A673 (cell line): ENCODE measurements at regions not wholly inside any gene's neighbourhood (a gene's known extent, or its start where the extent isn't known, plus 50 kb on each side); places are given as distances from the start of the nearest gene placed in this dataset.
"Not testable (repeated sequence)": the region's sequence is repeated elsewhere in the genome, so short reads cannot be mapped to it uniquely, and the experiment has no call there.

Experiments
- BruUV-seq: library from RNA; stranded (reverse); fragments of 400-500 nt; replicated peaks from 2 replicates; lab custom pipeline; 2021; lab: Mats Ljungman, UMichigan
- CTCF ChIA-PET: fragments of 300-600 bp; sonication (Branson Sonifier 250); formaldehyde crosslinking; loops from one replicate; lab custom pipeline; 2022; ENCODE audit warnings: antibody characterized with exemption; lab: Charles Lee
- POLR2A ChIA-PET: fragments of 300-600 bp; sonication (Branson Sonifier 250); formaldehyde crosslinking; loops from one replicate; lab custom pipeline; 2022; ENCODE audit warnings: antibody characterized with exemption; ENCODE audit not compliant: low non-redundant PET; lab: Charles Lee
- DNase-seq: peaks from one replicate; pipeline ENCODE4 v3.0.0-alpha.2; 2015; ENCODE audit warnings: low spot score
- H3K27ac ChIP-seq: fragments of 200-600 bp; sonication (generic); 2 replicates; pipeline ENCODE4 v1.5.1; 2016; ENCODE audit warnings: mixed run types, low read depth, mild to moderate bottlenecking, mixed read lengths, antibody characterized with exemption, low read length; ENCODE audit not compliant: poor library complexity, severe bottlenecking
- H3K27me3 ChIP-seq: fragments of 200-600 bp; sonication (generic); replicated peaks from 2 replicates; pipeline ENCODE4 v1.6.1; 2017; ENCODE audit warnings: mixed run types, low read depth, mild to moderate bottlenecking, mixed read lengths, antibody characterized with exemption, low read length; ENCODE audit not compliant: insufficient read depth, poor library complexity
- H3K36me3 ChIP-seq: fragments of 200-600 bp; sonication (generic); 2 replicates; pipeline ENCODE4 v1.6.1; 2016; ENCODE audit warnings: mixed run types, mild to moderate bottlenecking, mixed read lengths, antibody characterized with exemption, low read length; ENCODE audit not compliant: insufficient read depth, poor library complexity, severe bottlenecking
- H3K4me1 ChIP-seq: fragments of 200-600 bp; sonication (generic); 2 replicates; pipeline ENCODE4 v1.6.1; 2017; ENCODE audit warnings: mixed run types, mild to moderate bottlenecking, mixed read lengths, antibody characterized with exemption, low read length; ENCODE audit not compliant: insufficient read depth, poor library complexity, severe bottlenecking
- H3K4me3 ChIP-seq: fragments of 200-600 bp; sonication (generic); 2 replicates; pipeline ENCODE4 v1.5.1; 2016; ENCODE audit warnings: low read depth, mixed run types, mild to moderate bottlenecking, mixed read lengths, low read length; ENCODE audit not compliant: poor library complexity, severe bottlenecking
- H3K9me3 ChIP-seq: fragments of 200-600 bp; sonication (generic); 2 replicates; pipeline ENCODE4 v1.6.1; 2016; ENCODE audit warnings: mixed run types, low read depth, mild to moderate bottlenecking, mixed read lengths, antibody characterized with exemption, low read length; ENCODE audit not compliant: poor library complexity, severe bottlenecking
- EZH2 ChIP-seq: fragments of 200-600 bp; sonication (generic); IDR thresholded peaks from 2 replicates; pipeline ENCODE4 v1.6.1; 2017; ENCODE audit warnings: borderline replicate concordance, low read depth, mild to moderate bottlenecking, mixed read lengths, antibody characterized with exemption, low read length; ENCODE audit not compliant: poor library complexity, severe bottlenecking
- intact Hi-C: fragments of 100-400 bp; cut with micrococcal nuclease; formaldehyde crosslinking; loops from one replicate; pipeline ENCODE4 v1.10.0; 2022; ENCODE audit not compliant: unreplicated experiment
- TF ChIP-seq, protein P1 (sequence below): fragments of 300-800, 200-600 bp; sonication (generic); conservative IDR thresholded peaks from 2 replicates; pipeline ENCODE4 v1.5.1; 2017; ENCODE audit warnings: low read depth, mild to moderate bottlenecking, antibody characterized with exemption, low read length, moderate library complexity, mixed read lengths

DNA sequence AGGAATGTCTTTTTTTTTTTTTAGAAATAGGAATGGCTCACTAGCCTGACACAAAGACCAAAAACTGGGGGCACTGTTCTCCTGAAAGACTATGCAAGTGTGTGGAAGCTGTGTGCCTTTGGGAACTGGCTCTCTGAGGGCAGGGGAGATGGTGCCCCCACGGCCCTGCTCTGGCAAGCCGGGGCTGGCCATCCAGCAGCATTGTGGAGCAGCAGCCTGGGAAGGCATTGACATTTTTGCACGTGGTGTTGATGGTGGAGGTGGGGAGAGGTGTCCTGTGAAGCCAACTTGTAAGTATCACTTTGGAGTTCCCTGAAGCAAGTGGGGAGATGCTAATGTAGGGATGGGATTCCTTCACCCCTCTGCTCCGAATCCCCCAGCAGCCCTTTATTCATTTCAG is 460.1 kb downstream of the RPS6KC1 start:
- intact Hi-C loops = no loop called here
- POLR2A ChIA-PET = no interaction called here
- no TSS peak for BruUV-seq
- no peaks in the 10 kb centered on the region for H3K36me3 ChIP-seq
- H3K27ac ChIP-seq = no peak overlapping the region
- H3K27me3 ChIP-seq = peaks cover 31% of the 10 kb centered on the region
- CTCF ChIA-PET = no interaction called here
- no peaks in the 10 kb centered on the region for H3K9me3 ChIP-seq
- H3K4me3 ChIP-seq = no peak overlapping the region
- TF ChIP-seq, protein P1, sequence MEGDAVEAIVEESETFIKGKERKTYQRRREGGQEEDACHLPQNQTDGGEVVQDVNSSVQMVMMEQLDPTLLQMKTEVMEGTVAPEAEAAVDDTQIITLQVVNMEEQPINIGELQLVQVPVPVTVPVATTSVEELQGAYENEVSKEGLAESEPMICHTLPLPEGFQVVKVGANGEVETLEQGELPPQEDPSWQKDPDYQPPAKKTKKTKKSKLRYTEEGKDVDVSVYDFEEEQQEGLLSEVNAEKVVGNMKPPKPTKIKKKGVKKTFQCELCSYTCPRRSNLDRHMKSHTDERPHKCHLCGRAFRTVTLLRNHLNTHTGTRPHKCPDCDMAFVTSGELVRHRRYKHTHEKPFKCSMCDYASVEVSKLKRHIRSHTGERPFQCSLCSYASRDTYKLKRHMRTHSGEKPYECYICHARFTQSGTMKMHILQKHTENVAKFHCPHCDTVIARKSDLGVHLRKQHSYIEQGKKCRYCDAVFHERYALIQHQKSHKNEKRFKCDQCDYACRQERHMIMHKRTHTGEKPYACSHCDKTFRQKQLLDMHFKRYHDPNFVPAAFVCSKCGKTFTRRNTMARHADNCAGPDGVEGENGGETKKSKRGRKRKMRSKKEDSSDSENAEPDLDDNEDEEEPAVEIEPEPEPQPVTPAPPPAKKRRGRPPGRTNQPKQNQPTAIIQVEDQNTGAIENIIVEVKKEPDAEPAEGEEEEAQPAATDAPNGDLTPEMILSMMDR = no peak
- no peak for TF ChIP-seq EZH2
- H3K4me1 ChIP-seq = no peaks in the 10 kb centered on the region
- no peak for DNase-seq

DNA sequence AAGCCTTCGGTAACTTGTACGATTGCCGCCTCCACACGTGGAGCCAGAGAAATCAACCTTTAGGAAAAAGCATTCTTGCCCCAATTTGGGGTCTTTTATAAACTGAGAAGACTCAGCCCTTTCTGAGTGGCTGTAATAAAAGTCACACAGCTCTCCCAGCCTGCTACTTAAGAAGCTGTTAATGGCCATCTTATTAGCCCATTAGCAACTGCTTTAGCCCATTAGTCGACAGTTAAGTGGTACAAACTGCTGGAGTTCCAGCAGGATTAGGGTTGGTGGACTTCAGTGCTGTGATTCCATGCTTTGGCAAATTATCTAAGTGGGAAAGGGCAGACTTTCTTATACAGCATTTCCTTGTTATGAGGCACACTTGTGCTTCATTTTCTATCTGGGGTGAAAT is 461.3 kb downstream of the RPS6KC1 start:
- H3K27ac ChIP-seq = no peak overlapping the region
- no peak for TF ChIP-seq EZH2
- TF ChIP-seq, protein P1 = no peak
- intact Hi-C loops = no loop called here
- H3K27me3 ChIP-seq = peaks cover 31% of the 10 kb centered on the region
- no peaks in the 10 kb centered on the region for H3K9me3 ChIP-seq
- no peaks in the 10 kb centered on the region for H3K36me3 ChIP-seq
- no TSS peak for BruUV-seq
- ChIA-PET POLR2A (no interaction called here), CTCF (no interaction called here)
- no peak for DNase-seq
- no peak overlapping the region for H3K4me3 ChIP-seq
- no peaks in the 10 kb centered on the region for H3K4me1 ChIP-seq

DNA sequence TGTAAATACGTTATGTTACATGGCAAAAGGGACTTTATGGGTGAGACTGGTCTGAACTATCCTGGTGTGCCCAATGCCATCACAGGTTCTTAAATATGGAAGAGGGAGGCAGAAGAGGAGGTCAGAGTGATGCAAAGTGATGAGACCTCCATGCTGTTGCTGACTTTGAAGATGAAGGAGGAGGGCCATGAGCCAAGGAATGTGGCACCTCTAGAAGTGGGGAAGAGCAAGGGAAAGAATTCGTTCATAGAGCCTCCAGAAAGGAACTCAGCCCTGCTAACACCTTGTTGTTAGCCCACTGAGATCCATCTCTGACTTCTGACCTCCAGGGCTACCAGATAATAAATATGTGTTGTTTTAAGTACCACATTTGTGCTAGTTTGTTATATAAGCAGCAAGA is 462.0 kb downstream of the RPS6KC1 start:
- intact Hi-C loops = no loop called here
- ChIA-PET POLR2A (no interaction called here), CTCF (no interaction called here)
- DNase-seq = no peak
- no TSS peak for BruUV-seq
- Histone ChIP-seq H3K4me3 (no peak overlapping the region), H3K27me3 (peaks cover 31% of the 10 kb centered on the region), H3K27ac (no peak overlapping the region), H3K4me1 (no peaks in the 10 kb centered on the region), H3K36me3 (no peaks in the 10 kb centered on the region), H3K9me3 (no peaks in the 10 kb centered on the region)
- TF ChIP-seq, protein P1 = no peak
- TF ChIP-seq EZH2 = no peak

DNA sequence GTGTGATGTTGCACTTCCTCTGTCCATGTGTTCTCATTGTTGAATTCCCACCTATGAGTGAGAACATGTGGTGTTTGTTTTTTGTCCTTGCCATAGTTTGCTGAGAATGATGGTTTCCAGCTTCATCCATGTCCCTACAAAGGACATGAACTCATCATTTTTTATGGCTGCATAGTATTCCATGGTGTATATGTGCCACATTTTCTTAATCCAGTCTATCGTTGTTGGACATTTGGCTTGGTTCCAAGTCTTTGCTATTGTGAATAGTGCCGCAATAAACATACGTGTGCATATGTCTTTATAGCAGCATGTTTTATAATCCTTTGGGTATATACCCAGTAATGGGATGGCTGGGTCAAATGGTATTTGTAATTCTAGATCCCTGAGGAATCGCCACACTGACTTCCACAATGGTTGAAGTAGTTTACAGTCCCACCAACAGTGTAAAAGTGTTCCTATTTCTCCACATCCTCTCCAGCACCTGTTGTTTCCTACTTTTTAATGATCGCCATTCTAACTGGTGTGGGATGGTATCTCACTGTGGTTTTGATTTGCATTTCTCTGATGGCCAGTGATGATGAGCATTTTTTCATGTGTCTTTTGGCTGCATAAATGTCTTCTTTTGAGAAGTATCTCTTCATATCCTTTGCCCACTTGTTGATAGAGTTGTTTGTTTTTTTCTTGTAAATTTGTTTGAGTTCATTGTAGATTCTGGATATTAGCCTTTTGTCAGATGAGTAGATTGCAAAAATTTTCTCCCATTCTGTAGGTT is 463.6 kb downstream of the RPS6KC1 start:
- H3K4me3 ChIP-seq, H3K9me3 ChIP-seq, H3K4me1 ChIP-seq, POLR2A ChIA-PET, DNase-seq, intact Hi-C loops, BruUV-seq, H3K27ac ChIP-seq, H3K36me3 ChIP-seq, CTCF ChIA-PET: not testable (repeated sequence)
- peaks cover 30% of the 10 kb centered on the region for H3K27me3 ChIP-seq
